GM18873 (cell line): ENCODE measurements at regions not wholly inside any gene's neighbourhood (a gene's known extent, or its start where the extent isn't known, plus 50 kb on each side); places are given as distances from the start of the nearest gene placed in this dataset.
"Not testable (repeated sequence)": the region's sequence is repeated elsewhere in the genome, so short reads cannot be mapped to it uniquely, and the experiment has no call there.

Experiments
- ATAC-seq: cut with Tn5 transposase; IDR thresholded peaks from one replicate; pipeline ENCODE4 v1.9.1; 2021; ENCODE audit warnings: mild to moderate bottlenecking, moderate library complexity, moderate number of reproducible peaks; ENCODE audit not compliant: unreplicated experiment, low FRiP score

DNA sequence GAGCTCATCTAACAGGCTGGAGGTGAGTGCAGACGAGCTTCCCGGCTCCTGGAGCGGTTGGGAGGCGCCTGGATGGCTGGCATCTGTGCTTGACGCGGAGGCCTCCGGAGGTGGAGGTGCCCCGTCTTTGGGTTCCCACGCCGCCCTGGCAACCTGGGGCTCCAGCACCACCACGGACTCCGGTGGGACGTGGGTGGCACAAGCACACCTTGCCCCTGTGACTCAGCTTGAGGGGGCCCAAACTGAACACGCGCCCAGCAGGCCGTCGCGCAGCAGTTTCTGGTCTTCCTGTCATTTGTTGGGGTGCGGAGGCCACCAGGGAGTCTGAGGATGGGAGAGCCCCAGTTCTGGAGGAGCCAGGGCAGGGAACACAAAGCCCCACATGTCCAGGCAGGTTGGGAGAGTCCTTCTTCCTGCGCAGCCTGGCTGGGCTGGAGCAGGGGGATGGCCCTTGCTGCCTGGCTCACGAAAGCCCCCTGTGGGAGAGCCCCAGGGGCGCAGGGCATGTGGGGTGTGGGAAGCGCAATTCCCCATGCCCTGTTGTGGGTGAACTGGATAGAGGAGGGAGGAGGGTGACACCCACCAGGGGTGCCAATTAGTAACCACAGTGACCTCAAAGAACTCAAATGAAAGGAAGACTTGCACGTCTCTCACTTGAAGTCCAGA, 1378.6 kb upstream of the DEFB115 start:
- ATAC-seq, result peak; percentile 43

DNA sequence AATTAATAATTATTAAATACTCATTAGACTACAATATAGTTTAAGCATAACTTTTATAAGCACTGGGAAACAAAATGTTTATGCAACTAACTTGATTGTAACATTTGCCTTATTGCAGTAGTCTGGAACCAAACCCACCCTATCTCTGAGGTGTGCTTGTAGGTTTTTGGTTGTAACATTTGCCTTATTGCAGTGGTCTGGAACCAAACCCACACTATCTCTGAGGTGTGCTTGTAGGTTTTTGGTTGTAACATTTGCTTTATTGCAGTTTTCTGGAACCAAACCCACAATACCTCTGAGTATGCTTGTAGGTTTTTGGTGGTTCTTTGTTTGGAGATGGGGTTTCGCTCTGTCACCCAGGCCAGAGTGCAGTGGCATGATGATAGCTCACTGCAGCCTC, 1376.4 kb upstream of the DEFB115 start:
- not testable (repeated sequence) for ATAC-seq

DNA sequence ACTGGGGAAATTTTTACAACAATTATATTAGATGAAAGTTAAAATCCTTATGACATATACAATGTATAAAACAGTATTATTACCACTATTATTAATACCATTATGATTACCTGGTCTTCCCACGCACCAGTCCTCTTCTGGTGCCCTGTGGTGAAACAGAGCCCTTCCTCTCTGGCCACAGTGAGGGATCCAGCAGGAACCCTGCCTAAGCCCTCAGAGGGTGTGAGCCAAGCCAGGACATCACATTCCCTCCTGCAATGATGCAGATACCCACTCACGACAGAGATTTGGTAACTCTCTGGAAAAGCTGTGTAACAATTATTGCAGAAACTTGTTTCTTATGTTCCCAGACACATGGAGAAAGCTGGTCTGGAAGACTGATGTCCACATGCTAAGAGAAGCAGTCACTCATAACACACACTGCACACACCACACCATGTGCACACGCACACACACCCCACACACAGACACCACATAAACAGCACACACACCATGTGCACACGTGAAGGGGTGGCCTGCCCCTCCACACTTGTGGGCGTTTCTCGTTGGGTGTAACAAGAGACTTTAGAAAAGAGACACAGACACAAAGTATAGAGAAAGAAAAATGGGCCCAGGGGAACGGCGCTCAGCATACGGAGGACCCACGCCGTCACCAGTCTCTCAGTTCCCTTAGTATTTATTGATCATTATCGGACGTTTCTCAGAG, 1373.8 kb upstream of the DEFB115 start:
- not testable (repeated sequence) for ATAC-seq

DNA sequence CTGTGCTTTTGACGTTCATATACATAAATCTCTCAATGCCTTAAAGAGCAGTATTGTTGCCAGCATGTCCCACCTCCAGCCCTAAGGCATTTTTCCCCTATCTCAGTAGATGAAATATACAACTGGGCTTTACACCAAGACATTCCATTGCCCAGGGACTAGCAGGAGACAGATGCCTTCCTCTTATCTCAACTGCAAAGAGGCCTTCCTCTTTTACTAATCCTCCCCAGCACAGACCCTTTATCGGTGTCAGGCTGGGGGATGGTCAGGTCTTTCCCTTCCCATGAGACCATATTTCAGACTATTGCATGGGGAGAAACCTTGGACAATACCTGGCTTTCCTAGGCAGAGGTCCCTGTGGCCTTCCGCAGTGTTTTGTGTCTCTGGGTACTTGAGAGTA, 1373.1 kb upstream of the DEFB115 start:
- not testable (repeated sequence) for ATAC-seq

DNA sequence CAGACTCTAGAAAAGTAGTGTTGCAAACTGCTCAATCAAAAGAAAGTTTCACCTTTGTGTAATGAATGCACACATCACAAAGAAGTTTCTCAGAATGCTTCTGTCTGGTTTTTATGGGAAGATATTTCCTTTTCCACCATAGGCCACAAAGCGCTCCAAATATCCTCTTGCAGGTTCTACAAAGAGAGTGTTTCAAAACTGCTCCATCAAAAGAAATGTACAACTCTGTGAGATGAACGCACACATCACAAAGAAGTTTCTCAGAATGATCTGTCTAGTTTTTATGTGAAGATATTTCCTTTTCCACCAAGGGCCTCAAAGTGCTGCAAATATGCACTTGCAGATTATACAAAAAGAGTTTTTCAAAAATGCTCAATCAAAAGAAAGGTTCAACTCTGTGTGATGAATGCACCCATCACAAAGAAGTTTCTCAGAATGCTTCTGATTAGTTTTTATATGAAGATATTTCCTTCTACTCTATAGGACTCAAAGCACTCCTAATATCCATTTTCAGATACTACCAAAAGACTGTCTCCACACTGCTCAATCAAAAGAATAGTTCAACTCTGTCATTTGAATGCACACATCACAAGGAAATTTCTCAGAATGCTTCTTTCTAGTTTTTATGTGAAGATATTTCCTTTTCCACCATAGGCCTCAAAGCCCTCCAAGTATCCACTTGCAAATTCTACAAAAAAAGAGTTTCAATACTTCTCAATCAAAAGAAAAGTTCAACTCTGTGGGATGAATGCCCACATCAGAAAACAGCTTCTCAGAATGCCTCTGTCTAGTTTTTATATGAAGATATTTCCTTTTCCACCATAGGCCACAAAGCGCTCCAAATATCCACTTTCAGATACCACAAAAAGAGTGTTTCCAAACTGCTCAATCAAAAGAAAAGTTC, 1371.9 kb upstream of the DEFB115 start:
- ATAC-seq, result not testable (repeated sequence)

DNA sequence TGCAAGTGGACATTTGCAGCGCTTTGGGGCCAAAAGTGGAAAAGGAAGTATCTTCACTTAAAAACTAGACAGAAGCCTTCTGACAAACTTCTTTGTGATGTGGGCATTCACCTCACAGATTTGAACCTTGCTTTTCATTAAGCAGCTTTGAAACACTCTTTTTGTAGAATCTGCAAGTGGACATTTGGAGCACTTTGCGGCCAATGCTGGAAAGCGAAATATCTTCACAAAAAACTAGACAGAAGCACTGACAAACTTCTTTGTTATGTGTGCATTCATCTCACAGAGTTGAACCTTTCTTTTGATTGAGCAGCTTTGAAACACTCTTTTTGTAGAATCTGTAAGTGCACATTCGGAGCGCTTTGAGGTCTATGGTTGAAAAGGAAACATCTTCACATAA, 1365.9 kb upstream of the DEFB115 start:
- not testable (repeated sequence) for ATAC-seq
